ENCODE measurements at regions not wholly inside any gene's neighbourhood (a gene's known extent, or its start where the extent isn't known, plus 50 kb on each side); places are given as distances from the start of the nearest gene placed in this dataset.

DNA sequence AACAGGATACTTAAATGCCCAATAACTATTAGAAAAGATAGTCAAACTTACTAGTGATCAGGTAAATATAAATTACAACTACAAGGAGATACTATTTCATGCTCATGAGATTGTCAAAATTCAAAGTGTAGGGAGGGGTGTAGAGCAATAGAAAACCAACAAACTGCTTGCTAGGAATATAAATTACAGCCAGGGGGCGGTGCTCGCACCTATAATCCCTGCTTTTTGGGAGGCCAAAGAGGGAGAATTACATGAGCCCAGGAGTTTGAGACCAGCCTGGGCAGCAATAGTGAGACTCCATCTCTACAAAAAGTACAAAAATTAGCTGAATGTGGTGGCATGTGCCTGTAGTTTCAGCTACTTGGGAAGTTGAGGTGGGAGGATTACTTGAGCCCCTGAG is 556.5 kb upstream of the NR3C2 start:
- no peaks in the 10 kb centered on the region for H3K9me3 ChIP-seq (ENCODE audit: control insufficient read depth, insufficient read depth, low read depth, low read length)
- TF ChIP-seq ZNF654 (tag by site-specific recombination; IDR thresholded peaks at IDR 0.05; ENCODE audit: low read depth) (peak; percentile 30; the same call in 1 of the 2 replicates), ZNF785 (tag by site-specific recombination; IDR thresholded peaks at IDR 0.05) (no peak), TRIM28 (IDR thresholded peaks at IDR 0.05; ENCODE audit: borderline replicate concordance, low read length) (no peak)
- ChIA-PET POLR2A (no interaction called here), CTCF (no interaction called here)
- no peaks in the 10 kb centered on the region for H3K36me3 ChIP-seq (ENCODE audit: control insufficient read depth in 2 of 2, insufficient read depth in 1 of 2, low read length in 2 of 2)
- H3K27ac ChIP-seq (ENCODE audit: extremely low read depth, low read depth, low read length): no peak overlapping the region
- H3K4me1 ChIP-seq (ENCODE audit: control insufficient read depth, insufficient read depth, low read length): no peaks in the 10 kb centered on the region
- H3K4me3 ChIP-seq (ENCODE audit: low read depth, low read length): no peak overlapping the region

DNA sequence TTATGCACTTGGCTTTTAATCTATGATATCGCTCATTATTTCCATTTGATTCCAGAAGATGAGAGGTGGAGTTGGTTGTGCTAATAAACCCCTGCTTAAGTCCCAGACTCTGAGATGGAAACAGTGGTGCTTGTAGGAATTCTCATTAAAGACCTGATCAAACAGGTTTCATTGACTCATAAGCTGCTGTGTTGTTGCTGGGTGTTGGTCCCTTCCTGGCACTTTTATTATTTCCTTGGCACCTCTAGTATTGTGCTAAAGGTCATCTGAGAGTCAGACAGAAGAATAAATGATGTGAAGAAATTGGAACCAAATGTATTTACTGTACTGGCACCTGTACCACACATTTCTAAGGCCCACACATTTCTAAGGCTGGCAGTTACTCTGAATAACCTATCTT is 544.7 kb upstream of the NR3C2 start:
- Histone ChIP-seq H3K36me3 (ENCODE audit: control insufficient read depth in 2 of 2, insufficient read depth in 1 of 2, low read length in 2 of 2) (no peaks in the 10 kb centered on the region), H3K4me1 (ENCODE audit: control insufficient read depth, insufficient read depth, low read length) (no peaks in the 10 kb centered on the region), H3K27ac (ENCODE audit: extremely low read depth, low read depth, low read length) (no peak overlapping the region), H3K9me3 (ENCODE audit: control insufficient read depth, insufficient read depth, low read depth, low read length) (no peaks in the 10 kb centered on the region), H3K4me3 (ENCODE audit: low read depth, low read length) (no peak overlapping the region)
- no peak for TF ChIP-seq ZNF37A (tag by site-specific recombination; IDR thresholded peaks at IDR 0.05)
- TF ChIP-seq, protein P1, sequence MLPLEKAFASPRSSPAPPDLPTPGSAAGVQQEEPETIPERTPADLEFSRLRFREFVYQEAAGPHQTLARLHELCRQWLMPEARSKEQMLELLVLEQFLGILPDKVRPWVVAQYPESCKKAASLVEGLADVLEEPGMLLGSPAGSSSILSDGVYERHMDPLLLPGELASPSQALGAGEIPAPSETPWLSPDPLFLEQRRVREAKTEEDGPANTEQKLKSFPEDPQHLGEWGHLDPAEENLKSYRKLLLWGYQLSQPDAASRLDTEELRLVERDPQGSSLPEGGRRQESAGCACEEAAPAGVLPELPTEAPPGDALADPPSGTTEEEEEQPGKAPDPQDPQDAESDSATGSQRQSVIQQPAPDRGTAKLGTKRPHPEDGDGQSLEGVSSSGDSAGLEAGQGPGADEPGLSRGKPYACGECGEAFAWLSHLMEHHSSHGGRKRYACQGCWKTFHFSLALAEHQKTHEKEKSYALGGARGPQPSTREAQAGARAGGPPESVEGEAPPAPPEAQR (tag by site-specific recombination; IDR thresholded peaks at IDR 0.05): no peak
- no peak for TF ChIP-seq ZBTB48 (tag by site-specific recombination; IDR thresholded peaks at IDR 0.05)
- TF ChIP-seq GLIS2 (tag by site-specific recombination; IDR thresholded peaks at IDR 0.05): no peak
- TF ChIP-seq, protein P2, sequence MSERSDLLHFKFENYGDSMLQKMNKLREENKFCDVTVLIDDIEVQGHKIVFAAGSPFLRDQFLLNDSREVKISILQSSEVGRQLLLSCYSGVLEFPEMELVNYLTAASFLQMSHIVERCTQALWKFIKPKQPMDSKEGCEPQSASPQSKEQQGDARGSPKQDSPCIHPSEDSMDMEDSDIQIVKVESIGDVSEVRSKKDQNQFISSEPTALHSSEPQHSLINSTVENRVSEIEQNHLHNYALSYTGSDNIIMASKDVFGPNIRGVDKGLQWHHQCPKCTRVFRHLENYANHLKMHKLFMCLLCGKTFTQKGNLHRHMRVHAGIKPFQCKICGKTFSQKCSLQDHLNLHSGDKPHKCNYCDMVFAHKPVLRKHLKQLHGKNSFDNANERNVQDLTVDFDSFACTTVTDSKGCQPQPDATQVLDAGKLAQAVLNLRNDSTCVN (tag by site-specific recombination; optimal IDR thresholded peaks at IDR 0.05): no peak
- TF ChIP-seq, protein P3, sequence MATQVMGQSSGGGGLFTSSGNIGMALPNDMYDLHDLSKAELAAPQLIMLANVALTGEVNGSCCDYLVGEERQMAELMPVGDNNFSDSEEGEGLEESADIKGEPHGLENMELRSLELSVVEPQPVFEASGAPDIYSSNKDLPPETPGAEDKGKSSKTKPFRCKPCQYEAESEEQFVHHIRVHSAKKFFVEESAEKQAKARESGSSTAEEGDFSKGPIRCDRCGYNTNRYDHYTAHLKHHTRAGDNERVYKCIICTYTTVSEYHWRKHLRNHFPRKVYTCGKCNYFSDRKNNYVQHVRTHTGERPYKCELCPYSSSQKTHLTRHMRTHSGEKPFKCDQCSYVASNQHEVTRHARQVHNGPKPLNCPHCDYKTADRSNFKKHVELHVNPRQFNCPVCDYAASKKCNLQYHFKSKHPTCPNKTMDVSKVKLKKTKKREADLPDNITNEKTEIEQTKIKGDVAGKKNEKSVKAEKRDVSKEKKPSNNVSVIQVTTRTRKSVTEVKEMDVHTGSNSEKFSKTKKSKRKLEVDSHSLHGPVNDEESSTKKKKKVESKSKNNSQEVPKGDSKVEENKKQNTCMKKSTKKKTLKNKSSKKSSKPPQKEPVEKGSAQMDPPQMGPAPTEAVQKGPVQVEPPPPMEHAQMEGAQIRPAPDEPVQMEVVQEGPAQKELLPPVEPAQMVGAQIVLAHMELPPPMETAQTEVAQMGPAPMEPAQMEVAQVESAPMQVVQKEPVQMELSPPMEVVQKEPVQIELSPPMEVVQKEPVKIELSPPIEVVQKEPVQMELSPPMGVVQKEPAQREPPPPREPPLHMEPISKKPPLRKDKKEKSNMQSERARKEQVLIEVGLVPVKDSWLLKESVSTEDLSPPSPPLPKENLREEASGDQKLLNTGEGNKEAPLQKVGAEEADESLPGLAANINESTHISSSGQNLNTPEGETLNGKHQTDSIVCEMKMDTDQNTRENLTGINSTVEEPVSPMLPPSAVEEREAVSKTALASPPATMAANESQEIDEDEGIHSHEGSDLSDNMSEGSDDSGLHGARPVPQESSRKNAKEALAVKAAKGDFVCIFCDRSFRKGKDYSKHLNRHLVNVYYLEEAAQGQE (tag by site-specific recombination; IDR thresholded peaks at IDR 0.05): no peak
- no peak for TF ChIP-seq ZNF140 (tag by site-specific recombination; IDR thresholded peaks at IDR 0.05)
- no peak for TF ChIP-seq ZSCAN23 (tag by site-specific recombination; IDR thresholded peaks at IDR 0.05)
- no peak for TF ChIP-seq ZNF560 (tag by site-specific recombination; IDR thresholded peaks at IDR 0.05; ENCODE audit: borderline replicate concordance)
- TF ChIP-seq KLF7 (tag by site-specific recombination; IDR thresholded peaks at IDR 0.05; ENCODE audit: borderline replicate concordance): no peak
- TF ChIP-seq ZNF629 (tag by site-specific recombination; IDR thresholded peaks at IDR 0.05): no peak
- ChIA-PET CTCF (no interaction called here), POLR2A (no interaction called here)

DNA sequence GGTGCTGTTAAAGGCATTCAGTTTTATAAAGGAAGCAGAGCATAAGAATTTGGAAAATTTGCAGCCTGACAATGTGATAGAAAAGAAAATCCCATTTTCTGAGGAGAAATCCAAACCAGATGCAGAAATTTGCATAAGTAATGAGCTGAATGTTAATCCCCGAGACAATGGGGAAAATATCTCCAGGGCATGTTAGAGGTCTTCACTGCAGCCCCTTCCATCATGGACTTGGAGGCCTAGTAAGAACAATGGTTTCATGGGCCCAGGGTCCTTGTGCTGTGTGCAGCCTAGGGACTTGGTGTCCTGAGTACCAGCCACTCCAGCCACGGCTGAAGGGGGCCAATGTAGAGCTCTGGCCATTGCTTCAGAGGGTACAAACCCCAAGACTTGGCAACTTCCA is 542.7 kb upstream of the NR3C2 start:
- TF ChIP-seq, protein P4, sequence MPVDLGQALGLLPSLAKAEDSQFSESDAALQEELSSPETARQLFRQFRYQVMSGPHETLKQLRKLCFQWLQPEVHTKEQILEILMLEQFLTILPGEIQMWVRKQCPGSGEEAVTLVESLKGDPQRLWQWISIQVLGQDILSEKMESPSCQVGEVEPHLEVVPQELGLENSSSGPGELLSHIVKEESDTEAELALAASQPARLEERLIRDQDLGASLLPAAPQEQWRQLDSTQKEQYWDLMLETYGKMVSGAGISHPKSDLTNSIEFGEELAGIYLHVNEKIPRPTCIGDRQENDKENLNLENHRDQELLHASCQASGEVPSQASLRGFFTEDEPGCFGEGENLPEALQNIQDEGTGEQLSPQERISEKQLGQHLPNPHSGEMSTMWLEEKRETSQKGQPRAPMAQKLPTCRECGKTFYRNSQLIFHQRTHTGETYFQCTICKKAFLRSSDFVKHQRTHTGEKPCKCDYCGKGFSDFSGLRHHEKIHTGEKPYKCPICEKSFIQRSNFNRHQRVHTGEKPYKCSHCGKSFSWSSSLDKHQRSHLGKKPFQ (tag by site-specific recombination; IDR thresholded peaks at IDR 0.05): no peak
- no peak for TF ChIP-seq ZNF132 (tag by site-specific recombination; IDR thresholded peaks at IDR 0.05; ENCODE audit: borderline replicate concordance)
- no peak for TF ChIP-seq ZNF335 (tag by site-specific recombination; conservative IDR thresholded peaks at IDR 0.05)
- no peak for TF ChIP-seq SETDB1 (IDR thresholded peaks at IDR 0.05; ENCODE audit: insufficient read length, low read length)
- Histone ChIP-seq H3K9me3 (ENCODE audit: control insufficient read depth, insufficient read depth, low read depth, low read length) (no peaks in the 10 kb centered on the region), H3K36me3 (ENCODE audit: control insufficient read depth in 2 of 2, insufficient read depth in 1 of 2, low read length in 2 of 2) (no peaks in the 10 kb centered on the region), H3K4me1 (ENCODE audit: control insufficient read depth, insufficient read depth, low read length) (no peaks in the 10 kb centered on the region), H3K27ac (ENCODE audit: extremely low read depth, low read depth, low read length) (no peak overlapping the region), H3K4me3 (ENCODE audit: low read depth, low read length) (no peak overlapping the region)
- POLR2A ChIA-PET: no interaction called here
- CTCF ChIA-PET: no interaction called here
